NCI-H2196 treated with DMSO at 0.1 percent for 48 hours (cell line): ENCODE measurements at regions not wholly inside any gene's neighbourhood (a gene's known extent, or its start where the extent isn't known, plus 50 kb on each side); places are given as distances from the start of the nearest gene placed in this dataset.
A peak's percentile ranks its signal among the peaks of the same experiment; 100 is the strongest.
"Not testable (repeated sequence)": the region's sequence is repeated elsewhere in the genome, so short reads cannot be mapped to it uniquely, and the experiment has no call there.

Experiments used
- DNase-seq: peaks from one replicate; lab custom pipeline; 2025; ENCODE audit not compliant: unreplicated experiment; lab: John Stamatoyannopoulos, UW

- DNase-seq: no peak
Observed at GRCh38 chr9:38133595-38133994, 64.6 kb upstream of the SHB start.

- DNase-seq: no peak
Observed at GRCh38 chr9:38132956-38133355, 63.9 kb upstream of the SHB start.

GRCh38 chr9:38131729-38132128 lies 62.7 kb upstream of the SHB start:
- no peak for DNase-seq

DNA sequence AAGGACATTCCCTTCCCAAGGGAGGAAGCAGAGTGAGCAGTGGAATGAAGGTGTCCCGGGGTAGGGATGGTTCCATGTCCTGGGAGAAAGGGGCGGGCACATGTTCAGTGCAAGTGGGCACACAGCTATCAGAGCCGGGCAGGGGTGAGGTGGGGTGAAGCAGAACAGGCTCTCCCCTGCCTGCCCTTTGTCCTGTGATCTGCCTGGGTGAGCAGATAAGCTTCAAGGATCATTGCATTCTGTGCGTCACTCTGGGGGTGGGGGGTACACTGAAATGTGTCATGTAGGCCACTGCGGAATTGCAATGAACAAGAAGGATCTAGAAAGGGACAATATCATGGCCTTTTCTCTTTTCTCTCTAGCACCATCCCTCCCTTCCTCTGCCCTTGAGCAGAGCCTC lies 61.7 kb upstream of the SHB start:
- DNase-seq: no peak

- DNase-seq: no peak
Observed at GRCh38 chr9:38129366-38129765, 60.3 kb upstream of the SHB start.

DNA sequence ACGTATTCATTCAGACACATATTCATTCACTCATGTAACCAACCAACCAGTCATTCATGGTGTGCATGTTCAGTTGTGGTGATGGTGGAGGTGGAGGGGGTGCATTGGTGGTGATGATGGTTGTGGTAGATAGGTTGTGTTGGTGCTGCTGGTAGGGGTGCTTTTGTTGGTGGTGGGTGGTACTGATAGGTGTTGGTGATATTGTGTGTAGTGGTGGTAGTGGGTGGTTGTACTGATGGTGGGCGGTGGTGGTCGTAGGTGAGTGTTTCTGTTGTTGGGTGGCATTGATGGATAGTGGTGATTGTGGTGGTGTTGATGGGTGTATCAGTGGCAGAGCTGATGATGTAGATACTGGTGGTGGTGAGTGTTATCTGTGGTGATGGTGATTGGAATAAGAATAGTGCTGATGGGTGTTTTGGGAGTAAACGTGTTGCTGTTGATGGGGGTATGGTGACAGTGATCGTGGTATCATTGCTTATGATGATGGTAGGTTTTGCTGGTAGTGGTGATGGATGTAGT lies 59.8 kb upstream of the SHB start:
- no peak for DNase-seq

- DNase-seq: no peak
Observed at GRCh38 chr9:38127271-38127839, 58.3 kb upstream of the SHB start.

DNA sequence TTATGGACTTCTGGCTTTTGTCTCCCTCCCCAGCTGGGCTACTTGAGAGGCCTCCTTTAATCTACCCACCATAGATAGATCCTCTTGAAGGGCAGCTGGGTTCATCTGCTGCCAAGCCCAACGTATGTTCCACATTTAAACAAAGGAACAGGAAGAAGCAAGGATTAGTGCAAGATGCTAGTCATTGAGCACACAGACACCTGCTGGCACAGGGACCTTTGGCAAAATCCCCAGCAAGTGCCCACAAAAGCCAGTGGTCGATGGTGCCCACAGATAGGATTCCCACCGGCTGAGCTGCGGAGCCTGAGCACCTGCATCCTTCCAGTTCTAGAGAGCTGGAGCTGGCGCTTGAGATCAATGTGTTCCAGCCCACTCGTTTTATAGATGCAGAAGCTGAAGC lies 57.7 kb upstream of the SHB start:
- DNase-seq: peak; percentile 89

DNA sequence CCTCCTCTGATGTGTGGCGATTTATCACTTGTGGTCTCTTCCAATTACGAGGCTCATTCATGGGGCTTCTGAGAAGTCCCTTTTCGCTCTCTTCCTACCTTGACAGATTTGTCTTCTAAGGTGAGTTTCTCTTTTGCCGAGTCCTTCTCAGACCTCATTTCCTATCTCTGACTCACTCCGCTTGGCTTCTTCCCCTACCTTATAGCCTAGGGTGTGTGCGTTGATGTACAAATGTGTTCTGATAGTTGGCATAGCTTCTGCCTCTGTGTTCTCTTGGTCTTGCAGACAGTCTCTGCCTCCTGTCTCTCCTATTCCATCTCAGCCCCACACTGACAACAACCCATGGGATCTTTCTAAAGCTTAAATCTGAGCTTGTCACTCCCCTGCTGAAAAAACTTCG lies 56.9 kb upstream of the SHB start:
- no peak for DNase-seq

GRCh38 chr9:38123359-38123758 lies 54.3 kb upstream of the SHB start:
- not testable (repeated sequence) for DNase-seq

GRCh38 chr9:38120961-38121360 lies 51.9 kb upstream of the SHB start:
- DNase-seq: no peak

- DNase-seq: peak; percentile 36
Observed at GRCh38 chr9:38119560-38120236, 50.7 kb upstream of the SHB start.

DNA sequence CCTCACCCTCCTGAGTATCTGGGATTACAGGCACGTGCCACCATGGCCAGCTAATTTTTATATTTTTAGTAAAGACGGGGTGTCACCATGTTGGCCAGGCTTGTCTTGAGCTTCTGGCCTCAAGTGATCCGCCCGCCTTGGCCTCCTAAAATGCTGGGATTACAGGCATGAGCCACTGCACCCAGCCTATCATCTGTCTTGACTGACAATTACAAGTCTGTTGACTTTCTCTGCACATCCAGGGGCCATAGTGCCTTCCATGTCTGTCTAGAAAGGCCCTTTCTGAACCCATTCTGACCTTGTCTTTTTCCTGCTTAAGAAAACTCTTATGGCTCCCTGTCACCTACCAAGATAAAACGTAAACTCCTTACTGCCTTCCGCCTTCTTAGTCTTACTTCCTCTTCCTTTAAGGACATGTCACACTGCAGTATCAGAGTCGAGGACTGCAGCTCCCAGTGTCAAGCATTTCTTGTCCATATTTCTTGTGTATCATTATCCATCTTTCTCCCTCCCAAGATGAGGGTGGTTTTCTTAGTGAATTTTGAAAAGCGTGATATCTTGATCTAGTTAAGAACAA lies 49.9 kb upstream of the SHB start:
- no peak for DNase-seq
